IPS DF 6.9 (cell line): ENCODE measurements at regions not wholly inside any gene's neighbourhood (a gene's known extent, or its start where the extent isn't known, plus 50 kb on each side); places are given as distances from the start of the nearest gene placed in this dataset.
A peak's percentile ranks its signal among the peaks of the same experiment; 100 is the strongest.

Experiments used
- DNase-seq: peaks from one replicate; pipeline ENCODE4 v3.0.0-alpha.2; 2013; ENCODE audit warnings: low read depth, low spot score
- H3K27ac ChIP-seq: one replicate; pipeline ENCODE4 v1.5.1; 2013; ENCODE audit warnings: low read length, control low read depth
- H3K27me3 ChIP-seq: 2 replicates; pipeline ENCODE4 v1.6.1; 2013; ENCODE audit warnings: mild to moderate bottlenecking, low read length; ENCODE audit not compliant: control insufficient read depth, insufficient read depth
- H3K36me3 ChIP-seq: 2 replicates; pipeline ENCODE4 v1.6.1; 2013; ENCODE audit warnings: low read length; ENCODE audit not compliant: control insufficient read depth, insufficient read depth
- H3K4me1 ChIP-seq: 2 replicates; pipeline ENCODE4 v1.6.1; 2013; ENCODE audit warnings: low read length; ENCODE audit not compliant: control insufficient read depth, insufficient read depth
- H3K4me3 ChIP-seq: 2 replicates; pipeline ENCODE4 v1.5.1; 2013; ENCODE audit warnings: mild to moderate bottlenecking, low read length
- H3K9me3 ChIP-seq: 2 replicates; pipeline ENCODE4 v1.6.1; 2013; ENCODE audit warnings: low read length, inconsistent platforms; ENCODE audit not compliant: control insufficient read depth, insufficient read depth
- WGBS: extraction: QIAGEN DNeasy Blood & Tissue Kit; methylation state at CpG from one replicate; pipeline ENCODE4 v1.1.7; 2013; ENCODE audit warnings: mixed read lengths, missing lambda C conversion rate; ENCODE audit not compliant: insufficient read length, insufficient coverage; 5-methylcytosine and 5-hydroxymethylcytosine counted together

DNA sequence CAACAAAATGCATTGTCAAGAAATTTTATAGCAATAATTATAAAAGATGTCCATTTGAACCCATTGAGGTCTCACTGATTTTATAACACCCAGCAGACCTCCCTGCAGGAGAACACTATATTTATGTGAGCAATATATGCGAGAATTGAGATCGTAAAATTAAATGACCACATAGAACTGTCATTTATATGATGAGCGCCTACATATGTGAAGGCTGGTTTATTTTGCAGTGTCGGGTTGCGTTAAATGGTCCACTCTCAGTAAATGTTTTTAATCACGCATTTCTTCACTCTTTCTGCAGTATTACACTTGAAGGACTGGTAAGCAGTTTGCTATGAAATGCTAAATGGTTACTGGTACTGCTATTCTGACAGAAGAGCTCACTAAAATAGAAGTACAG is 408.5 kb upstream of the AGTR1 start:
- Histone ChIP-seq H3K27ac (no peak overlapping the region), H3K36me3 (no peaks in the 10 kb centered on the region), H3K4me3 (no peak overlapping the region), H3K4me1 (no peaks in the 10 kb centered on the region), H3K27me3 (no peaks in the 10 kb centered on the region), H3K9me3 (no peaks in the 10 kb centered on the region)
- no CpG with 5 or more reads among the region's 6 CpGs for WGBS
- DNase-seq: no peak

DNA sequence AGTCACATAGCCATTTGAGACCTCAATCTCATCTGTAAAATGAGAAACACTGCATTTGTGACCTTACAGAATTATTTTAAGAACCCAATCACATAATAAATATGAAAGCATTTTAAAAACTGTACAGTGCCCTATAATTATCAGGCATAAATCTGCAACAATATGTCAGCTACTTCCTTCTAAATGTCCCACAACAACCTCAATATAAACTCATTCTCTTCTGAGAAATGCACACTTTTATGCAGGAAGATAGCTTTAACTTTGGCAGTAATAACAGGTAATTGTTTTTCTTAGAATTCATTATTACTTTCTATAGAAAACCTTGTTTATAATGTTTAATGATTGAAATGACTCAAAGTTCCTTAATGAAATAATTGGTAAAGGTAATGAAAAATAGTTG is 400.7 kb upstream of the AGTR1 start:
- Histone ChIP-seq H3K9me3 (no peaks in the 10 kb centered on the region), H3K4me1 (no peaks in the 10 kb centered on the region), H3K4me3 (no peak overlapping the region), H3K27ac (no peak overlapping the region), H3K36me3 (no peaks in the 10 kb centered on the region), H3K27me3 (no peaks in the 10 kb centered on the region)
- DNase-seq: no peak

DNA sequence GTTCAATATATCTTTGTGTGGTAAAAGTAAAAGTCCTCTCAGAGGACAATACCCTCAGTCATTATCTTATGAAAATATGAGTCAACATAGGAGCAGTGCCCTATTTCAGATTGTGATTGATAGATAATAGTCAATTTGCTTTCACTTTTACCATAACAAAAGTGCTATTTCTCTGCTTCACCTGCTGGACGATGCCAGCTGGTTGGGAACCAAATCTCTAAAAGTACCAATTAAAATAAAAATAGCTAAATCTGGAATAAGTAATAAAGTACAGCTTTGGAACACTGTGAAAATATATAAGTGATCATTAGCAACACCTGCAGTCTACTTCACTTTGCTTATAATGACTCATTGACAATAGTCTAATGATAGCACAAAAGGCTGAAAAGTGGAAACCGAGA is 390.3 kb upstream of the AGTR1 start:
- H3K9me3 ChIP-seq: no peaks in the 10 kb centered on the region
- no peaks in the 10 kb centered on the region for H3K4me1 ChIP-seq
- DNase-seq: no peak
- H3K36me3 ChIP-seq: no peaks in the 10 kb centered on the region
- WGBS: no CpG with 5 or more reads among the region's 2 CpGs
- no peaks in the 10 kb centered on the region for H3K27me3 ChIP-seq
- H3K27ac ChIP-seq: no peak overlapping the region
- H3K4me3 ChIP-seq: no peak overlapping the region

DNA sequence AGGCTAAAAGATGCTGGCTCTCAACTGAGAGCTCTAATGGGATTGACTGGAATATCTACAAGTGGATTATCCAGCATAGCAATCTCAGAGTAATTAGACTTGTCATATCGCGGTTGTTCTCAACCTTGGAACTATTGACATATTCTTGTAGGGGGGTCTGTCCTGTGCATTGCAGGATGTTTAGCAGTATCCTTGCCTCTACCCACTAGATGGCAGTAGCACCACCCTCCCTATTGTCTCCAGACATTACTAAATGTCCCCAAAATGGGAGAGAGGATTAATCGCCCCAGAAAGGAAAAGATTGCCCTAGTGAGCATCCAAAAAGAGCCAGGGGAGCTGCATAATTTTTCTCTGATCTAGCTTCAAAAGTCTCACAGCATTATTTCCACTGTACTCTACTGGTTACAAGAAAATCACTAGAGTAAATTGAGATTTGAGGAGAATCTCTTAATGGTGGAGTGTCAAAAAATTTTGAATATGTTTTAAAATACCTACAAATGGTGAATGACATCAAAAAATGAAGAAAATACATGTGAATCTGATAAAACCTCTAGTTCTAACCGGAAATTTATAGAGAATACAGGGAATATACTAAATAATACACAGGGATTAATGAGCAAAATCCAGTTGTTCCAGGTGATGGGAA is 388.2 kb upstream of the AGTR1 start:
- no peak overlapping the region for H3K4me3 ChIP-seq
- H3K27ac ChIP-seq: no peak overlapping the region
- H3K36me3 ChIP-seq: no peaks in the 10 kb centered on the region
- no peaks in the 10 kb centered on the region for H3K9me3 ChIP-seq
- no CpG with 5 or more reads among the region's 4 CpGs for WGBS
- peak; percentile 37 for DNase-seq
- no peaks in the 10 kb centered on the region for H3K4me1 ChIP-seq
- no peaks in the 10 kb centered on the region for H3K27me3 ChIP-seq

DNA sequence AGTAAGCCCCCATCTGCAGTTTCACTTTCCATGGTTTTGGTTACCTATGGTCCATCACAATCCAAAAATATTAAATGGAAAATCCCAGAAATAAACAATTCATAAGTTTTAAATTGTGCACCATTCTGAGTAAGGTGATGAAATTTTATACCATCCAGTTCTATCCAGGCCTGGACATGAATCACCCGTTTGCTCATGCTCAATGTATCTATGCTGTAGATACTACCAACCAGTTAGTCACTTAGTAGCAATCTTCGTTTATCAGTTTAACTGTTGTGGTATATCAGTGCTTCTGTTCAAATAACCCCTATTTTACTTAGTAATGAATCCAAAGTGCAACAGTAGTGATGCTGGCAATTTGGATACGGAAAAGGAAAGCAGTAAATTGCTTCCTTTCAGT is 381.9 kb upstream of the AGTR1 start:
- no peak overlapping the region for H3K27ac ChIP-seq
- H3K4me1 ChIP-seq: no peaks in the 10 kb centered on the region
- H3K36me3 ChIP-seq: no peaks in the 10 kb centered on the region
- H3K9me3 ChIP-seq: no peaks in the 10 kb centered on the region
- DNase-seq: no peak
- H3K4me3 ChIP-seq: no peak overlapping the region
- no CpG with 5 or more reads among the region's 3 CpGs for WGBS
- no peaks in the 10 kb centered on the region for H3K27me3 ChIP-seq

DNA sequence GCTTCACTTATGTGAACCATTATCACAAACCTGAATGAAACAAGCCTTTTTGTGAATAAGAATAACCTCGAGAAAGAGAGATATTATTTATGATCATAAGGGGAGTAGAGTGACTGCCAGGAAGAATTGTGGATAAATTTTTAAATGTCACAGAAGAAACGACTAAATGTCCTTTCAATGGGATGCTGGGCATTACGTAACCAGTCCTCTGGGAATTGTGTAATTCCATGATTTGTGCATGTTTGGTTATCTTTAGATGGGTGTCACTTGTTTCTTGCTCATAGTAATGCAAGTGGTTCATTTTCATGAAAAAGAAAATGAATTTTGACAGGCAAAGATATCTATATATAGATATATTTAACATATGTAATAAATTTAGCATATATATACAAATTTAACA is 379.5 kb upstream of the AGTR1 start:
- no peaks in the 10 kb centered on the region for H3K36me3 ChIP-seq
- DNase-seq: no peak
- no peak overlapping the region for H3K4me3 ChIP-seq
- H3K4me1 ChIP-seq: no peaks in the 10 kb centered on the region
- no peaks in the 10 kb centered on the region for H3K9me3 ChIP-seq
- H3K27me3 ChIP-seq: no peaks in the 10 kb centered on the region
- H3K27ac ChIP-seq: no peak overlapping the region
- no CpG with 5 or more reads among the region's 3 CpGs for WGBS

DNA sequence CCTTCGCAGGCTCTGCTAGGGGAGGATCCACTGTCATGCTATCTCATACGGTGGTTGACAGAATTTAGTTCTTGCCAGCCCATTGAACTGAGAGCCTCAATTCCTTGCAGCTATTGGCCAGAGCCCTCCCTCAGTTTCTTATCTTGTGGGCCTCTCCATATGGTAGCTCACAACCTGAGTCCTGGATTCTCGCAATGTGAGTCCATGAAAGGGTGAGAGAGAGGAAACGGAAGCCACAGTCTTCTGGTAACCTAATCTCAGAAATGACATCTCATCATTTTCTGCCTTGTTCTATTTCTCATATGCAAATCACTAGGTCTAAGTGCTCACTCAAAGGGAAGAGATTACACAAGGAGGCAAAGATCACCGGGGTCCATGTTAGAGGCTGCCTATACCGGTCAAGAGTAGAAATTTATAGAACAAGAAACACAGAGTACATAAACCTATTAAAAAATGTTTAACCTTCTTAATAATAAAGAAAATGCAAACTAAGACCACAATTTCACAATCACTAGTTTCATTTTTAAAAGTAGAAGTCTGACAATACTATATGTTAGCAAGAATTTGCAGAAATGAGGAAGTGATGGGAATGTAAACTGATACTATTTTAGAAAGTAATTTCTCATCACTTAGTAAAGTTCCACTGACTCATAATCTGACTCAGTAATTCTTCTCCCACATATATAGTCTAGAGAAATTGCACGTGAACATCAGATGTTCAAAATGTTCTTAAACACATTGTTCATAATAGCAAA is 378.4 kb upstream of the AGTR1 start:
- DNase-seq: no peak
- Histone ChIP-seq H3K27ac (no peak overlapping the region), H3K27me3 (no peaks in the 10 kb centered on the region), H3K4me3 (no peak overlapping the region), H3K9me3 (no peaks in the 10 kb centered on the region), H3K4me1 (no peaks in the 10 kb centered on the region), H3K36me3 (no peaks in the 10 kb centered on the region)
- WGBS: no CpG with 5 or more reads among the region's 7 CpGs

DNA sequence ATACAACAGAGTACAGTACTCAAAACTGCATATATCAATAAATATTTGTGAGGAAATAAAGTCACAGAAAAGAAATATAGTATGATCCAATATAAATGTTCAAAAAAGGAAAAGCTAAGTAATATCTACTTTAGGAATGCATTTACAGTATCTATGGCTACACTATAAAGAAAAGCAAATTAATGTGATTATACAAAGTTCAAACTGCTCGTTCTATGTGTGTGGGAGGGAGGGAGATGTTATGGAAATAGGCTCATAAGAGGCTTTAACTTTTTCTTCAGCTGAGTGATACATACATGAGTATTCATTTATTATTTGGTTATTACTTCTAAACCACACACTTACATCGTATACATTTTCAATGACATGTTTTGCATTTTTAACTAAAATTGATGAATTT is 377.7 kb upstream of the AGTR1 start:
- no peak for DNase-seq
- no CpG with 5 or more reads among the region's 2 CpGs for WGBS
- no peak overlapping the region for H3K27ac ChIP-seq
- H3K9me3 ChIP-seq: no peaks in the 10 kb centered on the region
- H3K4me1 ChIP-seq: no peaks in the 10 kb centered on the region
- H3K4me3 ChIP-seq: no peak overlapping the region
- H3K36me3 ChIP-seq: no peaks in the 10 kb centered on the region
- no peaks in the 10 kb centered on the region for H3K27me3 ChIP-seq

DNA sequence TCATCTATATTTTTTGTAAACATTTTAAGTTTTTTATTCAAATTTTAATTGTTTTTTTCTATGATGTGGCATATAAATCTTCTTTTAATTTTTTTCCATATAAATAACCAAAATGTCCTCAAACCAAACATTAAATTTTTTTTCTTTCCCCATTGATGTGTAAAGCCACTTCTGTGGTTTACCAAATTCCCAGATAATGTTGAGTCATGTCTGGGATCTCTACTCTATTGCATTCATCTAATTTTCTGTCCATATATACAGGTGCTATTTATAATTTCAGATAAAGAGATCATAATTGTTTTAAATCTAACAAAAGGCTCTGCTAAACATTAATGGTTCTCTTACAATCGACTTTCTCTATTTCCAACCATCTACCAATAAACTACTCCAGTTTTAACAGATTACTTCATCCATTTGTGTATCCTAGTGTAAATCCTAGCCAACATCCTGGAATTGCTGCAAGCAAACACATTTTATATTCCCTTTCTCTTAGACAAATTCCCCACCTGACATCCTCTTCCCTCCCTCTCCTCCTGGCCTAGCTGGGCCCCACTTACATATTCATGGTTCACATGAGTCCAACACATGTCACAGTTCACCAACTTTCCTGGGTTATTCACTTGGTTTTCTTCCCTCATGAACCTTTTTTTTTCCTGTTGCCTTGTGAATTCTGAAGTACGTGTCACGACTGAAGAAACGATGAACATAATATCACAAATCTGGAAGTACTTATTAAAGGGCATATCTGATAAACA is 368.0 kb upstream of the AGTR1 start:
- Histone ChIP-seq H3K4me3 (no peak overlapping the region), H3K27me3 (no peaks in the 10 kb centered on the region), H3K27ac (no peak overlapping the region), H3K36me3 (no peaks in the 10 kb centered on the region), H3K9me3 (no peaks in the 10 kb centered on the region), H3K4me1 (no peaks in the 10 kb centered on the region)
- 100% methylated on average over 1 of the region's 4 CpGs for WGBS
- DNase-seq: no peak

DNA sequence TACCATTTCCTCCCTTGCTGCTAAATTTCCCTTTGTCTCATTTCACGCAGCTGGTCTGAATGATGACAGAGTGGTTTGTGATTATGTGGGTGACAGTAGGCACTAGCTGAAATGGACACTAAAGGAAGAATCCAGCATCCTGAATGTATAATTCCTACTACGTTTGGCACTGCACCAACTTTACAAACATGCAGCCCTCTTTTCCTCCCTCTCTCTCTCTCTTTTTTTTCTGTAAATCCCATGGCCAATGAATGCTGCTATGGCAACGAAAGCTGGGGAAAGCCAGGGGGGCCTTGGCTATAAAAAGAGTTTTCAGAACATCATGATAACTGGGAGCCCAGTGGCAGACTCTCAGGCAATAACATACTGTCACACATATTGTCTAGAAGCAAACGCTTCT is 367.2 kb upstream of the AGTR1 start:
- no CpG with 5 or more reads among the region's 4 CpGs for WGBS
- Histone ChIP-seq H3K4me3 (no peak overlapping the region), H3K27ac (no peak overlapping the region), H3K9me3 (no peaks in the 10 kb centered on the region), H3K4me1 (no peaks in the 10 kb centered on the region), H3K27me3 (no peaks in the 10 kb centered on the region), H3K36me3 (no peaks in the 10 kb centered on the region)
- DNase-seq: no peak
